Panc1 (cell line): ENCODE measurements at regions not wholly inside any gene's neighbourhood (a gene's known extent, or its start where the extent isn't known, plus 50 kb on each side); places are given as distances from the start of the nearest gene placed in this dataset.

ENCODE experiments used
- CTCF ChIP-seq: fragments of 450-650 bp; IDR thresholded peaks from 2 replicates; pipeline ENCODE4 v1.5.1; 2017; ENCODE audit warnings: mild to moderate bottlenecking
- POLR2AphosphoS5 ChIP-seq: IDR thresholded peaks from 2 replicates; pipeline ENCODE4 v1.6.1; 2012; ENCODE audit warnings: mild to moderate bottlenecking, low read depth, low read length, moderate library complexity
- REST ChIP-seq, 2 experiments: IDR thresholded peaks; 2 replicates each; pipeline ENCODE4 v1.6.1; 2011 to 2012; ENCODE audit warnings: low read depth in 2 of 2, control low read depth in 1 of 2, low read length in 1 of 2, mild to moderate bottlenecking in 1 of 2, moderate library complexity in 1 of 2; ENCODE audit not compliant: insufficient read depth in 1 of 2
- SIN3A ChIP-seq: IDR thresholded peaks from 2 replicates; pipeline ENCODE4 v1.6.1; 2012; ENCODE audit warnings: low read depth, mild to moderate bottlenecking, low read length, moderate library complexity, borderline replicate concordance; ENCODE audit not compliant: insufficient read depth
- TCF7L2 ChIP-seq: IDR thresholded peaks from 2 replicates; pipeline ENCODE4 v1.6.1; 2011; ENCODE audit warnings: mild to moderate bottlenecking, low read depth, low read length, inconsistent platforms

GRCh38 chr6:105810922-105811482, 275.1 kb upstream of the PRDM1 start:
- TF ChIP-seq CTCF: no peak
- TF ChIP-seq POLR2AphosphoS5: no peak
- no peak for TF ChIP-seq TCF7L2
- TF ChIP-seq SIN3A: no peak
- TF ChIP-seq REST (IDR thresholded peaks at IDR 0.05; ENCODE audit: insufficient read depth in 1 of 2, low read depth in 2 of 2, low read length in 1 of 2): no peak
